ENCODE measurements at regions not wholly inside any gene's neighbourhood (a gene's known extent, or its start where the extent isn't known, plus 50 kb on each side); places are given as distances from the start of the nearest gene placed in this dataset.

DNA sequence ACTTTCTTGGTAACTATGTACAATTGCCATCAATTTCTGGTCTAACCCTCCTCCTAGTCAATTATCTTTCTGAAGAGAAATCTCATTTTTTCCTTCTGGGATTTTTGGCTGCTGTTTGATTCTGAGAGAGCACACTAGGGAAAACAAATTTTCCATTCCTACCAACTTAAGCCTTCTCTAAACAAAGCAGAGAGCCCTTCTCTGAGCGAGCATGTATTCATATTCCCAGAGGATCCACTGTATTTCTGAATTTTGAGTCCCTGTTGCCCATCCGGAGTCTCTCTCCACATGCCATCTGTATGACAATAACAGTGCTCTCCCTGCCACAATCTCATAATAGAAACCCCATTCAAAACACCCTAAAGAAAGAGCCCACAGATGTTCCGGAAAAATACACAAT, 78.5 kb downstream of the MAIP1 start:
- WGBS, 5 donors: 73 to 86% (median 74%) methylated on average over 3 of the region's 3 CpGs
- no peak overlapping the region for H3K4me3 ChIP-seq
- H3K4me1 ChIP-seq: no peaks in the 10 kb centered on the region
- TF ChIP-seq POLR2AphosphoS5 (IDR thresholded peaks at IDR 0.05) (no peak), POLR2A (IDR thresholded peaks at IDR 0.05) (no peak)
- TF ChIP-seq, protein P1, sequence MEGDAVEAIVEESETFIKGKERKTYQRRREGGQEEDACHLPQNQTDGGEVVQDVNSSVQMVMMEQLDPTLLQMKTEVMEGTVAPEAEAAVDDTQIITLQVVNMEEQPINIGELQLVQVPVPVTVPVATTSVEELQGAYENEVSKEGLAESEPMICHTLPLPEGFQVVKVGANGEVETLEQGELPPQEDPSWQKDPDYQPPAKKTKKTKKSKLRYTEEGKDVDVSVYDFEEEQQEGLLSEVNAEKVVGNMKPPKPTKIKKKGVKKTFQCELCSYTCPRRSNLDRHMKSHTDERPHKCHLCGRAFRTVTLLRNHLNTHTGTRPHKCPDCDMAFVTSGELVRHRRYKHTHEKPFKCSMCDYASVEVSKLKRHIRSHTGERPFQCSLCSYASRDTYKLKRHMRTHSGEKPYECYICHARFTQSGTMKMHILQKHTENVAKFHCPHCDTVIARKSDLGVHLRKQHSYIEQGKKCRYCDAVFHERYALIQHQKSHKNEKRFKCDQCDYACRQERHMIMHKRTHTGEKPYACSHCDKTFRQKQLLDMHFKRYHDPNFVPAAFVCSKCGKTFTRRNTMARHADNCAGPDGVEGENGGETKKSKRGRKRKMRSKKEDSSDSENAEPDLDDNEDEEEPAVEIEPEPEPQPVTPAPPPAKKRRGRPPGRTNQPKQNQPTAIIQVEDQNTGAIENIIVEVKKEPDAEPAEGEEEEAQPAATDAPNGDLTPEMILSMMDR (IDR thresholded peaks at IDR 0.05 in 8 of 11, conservative IDR thresholded peaks at IDR 0.05 in 3 of 11): no peak
- no peak overlapping the region for H3K27ac ChIP-seq
- H3K36me3 ChIP-seq: no peaks in the 10 kb centered on the region
- no peak for DNase-seq
- intact Hi-C loops (cut with DNase I; ENCODE audit: low total_unique reads): no loop called here
- H3K9me3 ChIP-seq: no peaks in the 10 kb centered on the region
- no peaks in the 10 kb centered on the region for H3K27me3 ChIP-seq (replicated peaks in 1 of 7)

DNA sequence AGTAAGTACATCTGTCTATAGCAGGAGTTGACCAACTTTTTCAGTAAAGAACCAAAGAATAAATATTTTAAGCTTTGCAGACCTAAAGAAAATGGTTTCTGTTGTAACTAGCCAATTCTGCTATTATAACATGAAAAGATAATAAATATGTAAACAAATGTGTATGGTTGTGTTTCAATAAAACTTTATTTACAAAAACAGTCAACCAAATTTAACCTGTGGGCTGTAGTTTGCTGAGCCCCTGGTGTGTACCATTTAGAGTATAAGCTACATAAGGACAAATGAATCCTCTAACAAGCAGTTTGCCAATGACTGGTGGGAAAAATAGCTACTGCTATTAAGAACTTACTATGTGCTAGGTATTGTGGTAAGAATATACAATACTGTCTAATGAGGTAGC, 79.4 kb downstream of the MAIP1 start:
- no peaks in the 10 kb centered on the region for H3K27me3 ChIP-seq (replicated peaks in 1 of 7)
- no peak overlapping the region for H3K27ac ChIP-seq
- H3K4me3 ChIP-seq: no peak overlapping the region
- intact Hi-C loops (cut with DNase I; ENCODE audit: low total_unique reads): no loop called here
- H3K4me1 ChIP-seq: no peaks in the 10 kb centered on the region
- H3K36me3 ChIP-seq: no peaks in the 10 kb centered on the region
- TF ChIP-seq, protein P1 (IDR thresholded peaks at IDR 0.05 in 8 of 11, conservative IDR thresholded peaks at IDR 0.05 in 3 of 11): no peak
- TF ChIP-seq POLR2AphosphoS5 (IDR thresholded peaks at IDR 0.05): no peak
- TF ChIP-seq POLR2A (IDR thresholded peaks at IDR 0.05): no peak
- DNase-seq: no peak
- H3K9me3 ChIP-seq: no peaks in the 10 kb centered on the region

DNA sequence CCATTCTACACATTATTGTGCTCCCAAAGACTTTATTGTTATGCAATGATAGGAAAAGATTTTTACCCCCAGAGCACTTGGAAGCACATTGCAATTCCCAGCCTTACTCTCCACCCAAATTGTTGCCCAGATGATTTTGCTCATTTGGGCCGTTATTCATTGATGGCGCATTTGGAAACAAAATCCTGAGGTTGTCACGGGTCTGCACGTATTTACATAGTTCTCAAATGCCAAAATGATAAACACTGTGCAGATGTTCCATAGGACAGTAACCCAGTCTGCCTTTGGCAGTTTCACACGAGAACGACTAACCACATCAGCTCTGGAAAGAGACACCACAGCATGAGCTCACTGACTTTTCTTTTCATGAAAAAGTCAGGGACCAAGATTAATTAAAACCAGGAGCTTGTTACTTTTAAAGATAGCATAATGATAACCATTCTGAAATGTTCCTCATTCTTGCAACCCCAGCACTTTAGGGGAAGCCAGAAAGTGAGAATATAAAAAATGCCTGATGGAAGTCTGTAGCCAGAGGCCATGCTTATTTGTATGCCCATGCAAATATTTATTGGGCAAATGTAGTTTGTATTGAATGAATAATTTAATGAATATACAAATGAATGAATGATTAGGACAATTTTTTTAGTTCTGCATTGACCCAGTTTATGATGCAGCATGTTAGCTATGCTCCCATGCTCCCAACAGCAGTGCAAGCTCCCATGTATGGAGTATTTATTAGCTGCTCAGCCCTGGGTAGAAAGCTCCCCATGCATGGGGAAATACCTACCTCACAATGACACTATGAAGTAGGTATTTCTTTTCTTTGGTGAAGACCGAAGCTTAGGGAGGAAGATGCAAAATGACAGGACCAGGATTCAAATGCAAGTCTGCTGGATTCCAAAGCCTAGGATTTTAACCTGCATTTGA, 84.6 kb downstream of the MAIP1 start:
- TF ChIP-seq POLR2AphosphoS5 (IDR thresholded peaks at IDR 0.05) (no peak), POLR2A (IDR thresholded peaks at IDR 0.05) (no peak)
- TF ChIP-seq, protein P1 (IDR thresholded peaks at IDR 0.05 in 8 of 11, conservative IDR thresholded peaks at IDR 0.05 in 3 of 11): no peak
- Histone ChIP-seq H3K9me3 (peaks cover 0 to 13% (median 10%) of the 10 kb centered on the region in 8 donors), H3K27me3 (replicated peaks in 1 of 7) (no peaks in the 10 kb centered on the region), H3K4me1 (no peaks in the 10 kb centered on the region), H3K36me3 (no peaks in the 10 kb centered on the region), H3K4me3 (no peak overlapping the region), H3K27ac (no peak overlapping the region)
- intact Hi-C loops (cut with DNase I; ENCODE audit: low total_unique reads): no loop called here
- WGBS, 5 donors: 82 to 92% (median 85%) methylated on average over 7 of the region's 7 CpGs
- DNase-seq: no peak

DNA sequence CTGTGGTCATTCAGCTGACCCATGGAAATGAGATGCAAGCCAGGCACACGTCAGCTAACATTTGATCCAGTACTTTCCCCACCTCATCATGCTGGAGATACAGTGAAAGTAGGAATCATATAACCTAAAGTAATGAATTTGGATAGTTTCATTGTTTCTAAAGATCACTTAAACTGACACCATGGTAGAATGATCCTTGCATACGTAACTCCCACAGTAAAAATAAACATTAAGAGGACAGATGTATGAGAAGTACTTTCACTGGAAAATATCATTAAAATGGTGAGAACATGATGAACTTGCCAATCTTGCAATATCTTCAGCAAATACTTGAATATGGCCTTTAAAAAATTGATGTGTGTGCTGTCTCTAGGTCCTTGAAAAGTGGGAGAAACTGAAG, 85.4 kb downstream of the MAIP1 start:
- DNase-seq: no peak
- intact Hi-C loops (cut with DNase I; ENCODE audit: low total_unique reads): no loop called here
- Histone ChIP-seq H3K27ac (no peak overlapping the region), H3K36me3 (no peaks in the 10 kb centered on the region), H3K27me3 (replicated peaks in 1 of 7) (no peaks in the 10 kb centered on the region), H3K4me3 (no peak overlapping the region), H3K4me1 (no peaks in the 10 kb centered on the region), H3K9me3 (peaks cover 0 to 22% (median 19%) of the 10 kb centered on the region in 8 donors)
- TF ChIP-seq POLR2A (IDR thresholded peaks at IDR 0.05): no peak
- no peak for TF ChIP-seq POLR2AphosphoS5 (IDR thresholded peaks at IDR 0.05)
- TF ChIP-seq, protein P1 (IDR thresholded peaks at IDR 0.05 in 8 of 11, conservative IDR thresholded peaks at IDR 0.05 in 3 of 11): no peak
- 76 to 88% (median 83%) methylated on average over 2 of the region's 2 CpGs for WGBS, 5 donors

All from spleen (tissue), 11 donors.